HG03558 (cell line): ENCODE measurements at regions not wholly inside any gene's neighbourhood (a gene's known extent, or its start where the extent isn't known, plus 50 kb on each side); places are given as distances from the start of the nearest gene placed in this dataset.

ENCODE experiments used
- ATAC-seq: cut with Tn5 transposase; IDR thresholded peaks from one replicate; pipeline ENCODE4 v1.9.1; 2021; ENCODE audit warnings: moderate number of reproducible peaks; ENCODE audit not compliant: unreplicated experiment; ENCODE audit errors: extremely low read depth

DNA sequence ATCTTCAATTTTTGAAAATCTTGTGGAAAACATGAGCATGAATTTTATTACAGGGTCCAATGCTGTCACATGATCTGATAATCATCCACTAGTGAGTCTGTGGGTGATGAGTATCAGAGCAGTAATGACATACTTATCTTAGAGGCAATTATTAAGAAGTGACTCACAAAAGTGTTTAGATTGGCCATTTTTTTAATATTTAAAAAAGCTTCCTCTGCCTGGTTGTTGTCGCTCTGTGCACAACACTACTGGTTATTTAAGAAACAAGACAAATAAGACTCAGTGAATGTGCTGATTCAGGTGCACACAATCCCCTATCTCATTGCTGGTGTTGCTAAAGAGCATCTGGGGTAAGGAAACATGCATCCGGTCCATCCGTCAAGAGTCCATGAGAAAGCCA lies 665.8 kb upstream of the ZEB2 start:
- no peak for ATAC-seq

DNA sequence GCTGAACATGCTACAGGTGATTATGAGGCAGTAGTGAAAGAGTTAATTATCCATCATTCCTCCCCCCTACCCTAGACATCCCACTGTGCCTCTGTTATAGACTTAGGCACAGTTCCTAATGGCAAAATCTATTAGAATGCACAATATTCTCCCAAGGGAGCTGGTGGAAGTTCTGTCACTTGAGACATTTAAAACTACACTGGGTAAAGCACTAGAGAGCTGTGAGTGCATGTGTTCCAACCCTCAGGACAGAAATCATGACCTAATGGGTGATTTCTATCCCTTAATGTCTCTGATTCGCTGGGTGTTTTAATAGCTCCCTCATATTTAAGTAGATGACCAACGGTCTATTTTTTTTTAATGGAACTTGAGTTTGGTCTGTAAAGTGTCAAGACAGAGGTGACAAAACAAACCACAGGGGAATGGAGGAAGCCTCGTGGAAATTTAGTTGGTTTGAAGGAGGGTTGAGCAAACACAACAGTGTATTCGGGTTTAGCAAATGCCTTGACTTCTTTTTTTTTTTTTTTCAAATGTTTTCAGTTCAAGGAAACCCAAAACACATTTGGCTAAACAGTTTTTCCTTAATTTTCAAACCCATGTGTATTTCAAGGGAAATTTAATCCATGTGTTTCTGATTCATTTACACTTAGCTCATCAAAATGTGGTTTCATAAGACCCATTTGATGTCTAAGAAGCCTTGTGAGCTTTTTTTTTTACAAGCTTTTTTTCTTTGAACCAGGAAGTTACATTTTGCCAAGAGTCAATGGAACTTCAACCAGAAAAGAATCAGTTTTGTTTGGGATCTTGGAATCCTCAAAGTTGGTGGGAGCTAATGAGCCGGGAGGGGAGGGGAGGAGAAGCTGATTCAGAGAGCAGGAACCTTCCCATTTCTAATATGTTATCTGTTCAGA lies 665.1 kb upstream of the ZEB2 start:
- ATAC-seq = no peak

DNA sequence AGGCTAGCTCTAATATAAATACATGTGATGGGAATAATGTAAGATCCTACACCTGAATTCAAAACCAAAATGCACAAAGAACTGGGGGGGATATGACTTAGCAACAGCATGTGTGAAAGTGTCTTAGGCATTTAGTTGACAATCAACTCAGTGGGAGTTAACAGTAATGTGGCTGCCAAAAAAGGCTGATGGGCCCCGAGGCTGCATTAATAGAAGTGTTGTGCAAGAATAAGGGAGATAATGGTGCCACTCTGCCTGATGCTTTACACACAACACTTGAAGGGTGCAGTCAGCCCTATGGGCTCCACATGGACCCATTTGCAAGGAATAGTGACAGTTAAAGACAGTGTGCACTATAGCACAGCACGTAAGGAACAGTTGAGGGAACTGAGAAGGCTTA lies 649.4 kb upstream of the ZEB2 start:
- no peak for ATAC-seq

DNA sequence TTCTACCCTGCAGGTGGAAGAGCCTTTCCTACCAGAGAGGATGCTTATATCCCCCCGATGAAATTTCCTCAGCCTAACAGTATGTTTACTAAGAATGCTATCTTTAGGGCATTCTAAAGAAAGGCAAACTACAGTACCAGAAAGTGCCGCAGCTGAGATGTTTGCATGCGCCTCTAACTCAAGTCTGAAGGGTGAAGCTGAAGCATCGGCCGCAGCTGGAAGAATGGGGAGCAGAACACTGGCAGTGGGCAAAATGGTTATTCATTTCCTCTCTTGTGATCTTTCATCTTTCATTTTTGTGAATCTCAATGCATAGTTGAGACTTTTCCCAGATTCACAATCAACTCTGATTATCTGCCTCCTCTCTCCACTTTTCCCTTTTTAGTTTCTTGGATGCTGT lies 648.2 kb upstream of the ZEB2 start:
- no peak for ATAC-seq

DNA sequence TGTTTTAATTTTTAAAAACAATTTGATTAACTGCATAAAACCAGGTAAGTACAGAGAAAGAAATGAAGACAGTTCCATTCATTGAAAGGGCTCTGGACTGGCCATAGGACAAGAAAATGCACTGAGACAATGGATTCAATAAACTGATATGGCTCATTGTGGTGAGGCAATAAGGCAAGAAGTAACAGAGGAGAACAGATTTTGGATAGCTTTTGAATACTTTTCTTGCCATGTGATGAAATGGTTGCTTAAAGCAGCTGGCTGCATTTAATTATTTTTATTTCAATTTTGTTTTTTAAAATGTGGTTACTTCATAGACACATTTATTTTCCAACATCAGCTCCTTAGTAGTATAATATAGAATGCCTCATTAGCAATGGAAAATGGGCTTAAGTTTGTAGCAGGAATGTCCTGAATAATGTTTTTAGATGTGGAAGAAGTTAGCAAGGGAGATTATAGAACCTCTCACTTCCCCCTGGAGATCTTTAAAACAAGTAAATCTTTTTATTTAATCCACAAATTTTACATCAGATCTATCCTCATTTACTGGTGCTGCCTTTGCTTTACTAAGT lies 646.9 kb upstream of the ZEB2 start:
- ATAC-seq = no peak

DNA sequence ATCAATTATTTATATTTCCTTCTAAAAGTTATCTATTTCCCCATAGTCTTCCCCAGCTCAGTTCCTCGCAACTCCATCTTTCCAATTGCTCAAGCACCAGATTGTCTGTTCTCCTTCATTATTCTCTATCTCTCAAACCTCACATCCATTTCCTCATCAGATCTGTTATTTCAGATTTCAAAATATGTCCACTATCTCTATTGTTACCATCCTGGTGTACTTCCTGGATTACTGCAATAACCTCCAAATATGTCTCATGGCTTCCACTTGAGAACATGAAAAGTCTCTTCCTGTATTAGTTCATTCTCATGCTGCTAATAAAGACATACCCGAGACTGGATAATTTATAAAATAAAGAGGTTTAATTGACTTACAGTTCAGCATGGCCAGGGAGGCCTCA lies 641.7 kb upstream of the ZEB2 start:
- ATAC-seq = no peak

DNA sequence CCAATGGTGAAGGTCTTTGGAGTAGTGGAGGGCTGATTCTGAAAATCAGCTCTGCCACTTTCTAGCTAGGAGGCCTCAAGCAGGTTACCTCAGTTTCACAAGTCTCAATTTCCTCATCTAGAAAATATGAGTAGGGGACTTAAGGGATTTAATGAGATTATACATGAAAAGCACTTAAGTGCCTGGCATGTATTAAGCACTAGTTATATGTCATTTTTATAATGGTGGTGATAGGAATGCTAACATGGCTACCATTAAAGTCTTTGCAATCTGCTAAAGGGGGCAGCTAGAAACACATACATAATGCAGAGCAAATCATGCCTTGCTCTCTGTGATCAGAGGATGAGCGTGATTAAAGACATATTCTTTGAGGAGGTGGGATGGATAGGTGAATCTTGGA lies 640.9 kb upstream of the ZEB2 start:
- ATAC-seq = no peak

DNA sequence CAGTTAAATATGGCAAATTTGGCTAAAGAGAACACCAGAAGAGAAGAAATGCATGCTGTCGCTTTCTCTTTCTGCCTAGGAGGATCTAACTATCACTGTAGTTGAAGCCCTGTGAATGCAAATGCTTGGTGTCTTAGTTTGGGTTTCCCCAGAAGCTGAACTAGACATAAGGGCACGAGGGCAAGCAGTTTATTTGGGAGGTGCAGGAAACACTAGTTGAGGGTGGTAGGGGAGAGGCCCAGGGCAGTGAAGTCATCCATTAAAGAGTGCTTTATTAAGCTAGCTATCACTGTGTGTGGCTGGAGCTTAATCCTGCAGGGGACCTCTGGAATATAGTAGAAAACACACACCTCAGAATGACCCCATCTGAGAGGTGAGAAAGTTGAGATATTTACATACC lies 639.8 kb upstream of the ZEB2 start:
- ATAC-seq = no peak

DNA sequence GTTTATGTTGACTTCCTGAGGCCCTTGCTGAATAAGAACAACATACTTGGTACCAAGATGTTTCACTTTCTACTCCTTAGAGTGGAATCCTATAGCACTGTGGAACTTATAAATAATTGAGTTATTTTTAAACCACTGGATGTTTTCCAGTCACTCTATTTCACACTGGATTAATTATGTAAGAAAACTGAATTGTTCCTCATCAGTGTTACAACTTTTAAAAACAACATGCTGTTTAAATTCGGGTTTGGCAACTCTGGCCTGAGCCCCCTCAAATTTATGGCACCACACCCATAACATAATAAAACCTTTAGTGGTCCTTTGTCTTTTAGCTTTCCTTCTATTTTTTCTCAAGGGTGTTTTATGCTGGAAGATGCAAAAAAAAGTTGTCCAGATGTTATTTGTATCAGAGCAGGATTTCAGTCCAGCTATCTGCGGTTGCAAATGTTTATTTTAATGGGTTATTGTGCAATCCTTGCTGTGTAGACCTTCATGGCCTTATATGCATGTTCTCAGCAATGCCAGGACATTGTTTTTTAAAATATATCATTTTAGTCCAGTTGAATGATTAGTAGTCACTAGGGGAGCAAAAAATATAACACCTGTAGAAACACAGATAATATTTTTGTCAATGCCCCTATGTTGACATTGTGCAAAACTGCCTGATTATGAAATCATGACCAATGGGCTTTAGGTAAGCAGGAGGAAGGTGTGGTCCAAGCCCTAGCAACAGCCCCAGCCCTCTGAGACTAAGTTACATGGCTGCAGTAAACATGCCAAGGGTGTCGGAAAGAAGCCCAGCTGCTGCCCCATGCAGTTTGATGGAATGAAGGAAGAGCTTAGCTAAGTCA lies 638.0 kb upstream of the ZEB2 start:
- ATAC-seq = no peak

DNA sequence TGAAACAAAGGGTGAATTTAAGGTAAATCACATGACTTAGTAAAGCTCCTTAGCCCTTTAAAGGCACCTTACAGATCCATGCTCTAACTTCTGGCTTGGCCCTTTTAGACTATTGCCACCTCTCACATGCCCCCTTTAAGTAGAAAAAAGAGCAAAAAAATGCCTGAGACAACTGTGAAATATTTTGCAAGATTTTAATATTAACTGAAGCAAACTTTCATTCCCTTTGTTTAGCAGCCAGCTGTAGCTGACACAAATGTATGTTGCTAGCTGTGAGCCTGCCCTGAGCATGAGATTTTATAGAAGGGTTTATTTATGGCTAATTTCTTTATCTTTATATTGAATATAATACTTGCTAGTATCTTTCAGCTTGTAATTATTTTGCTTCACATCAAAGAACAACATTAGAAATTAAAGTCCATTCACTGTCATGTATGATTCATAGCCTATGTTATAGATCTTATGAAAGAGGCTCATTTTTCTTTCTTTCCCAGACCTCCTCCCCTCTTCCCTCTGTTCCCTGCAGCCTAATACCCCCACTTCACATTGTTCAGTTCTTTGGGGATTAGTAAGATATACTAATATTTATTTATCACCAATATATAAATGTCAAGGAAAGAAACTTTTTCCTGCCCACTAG lies 637.2 kb upstream of the ZEB2 start:
- no peak for ATAC-seq

DNA sequence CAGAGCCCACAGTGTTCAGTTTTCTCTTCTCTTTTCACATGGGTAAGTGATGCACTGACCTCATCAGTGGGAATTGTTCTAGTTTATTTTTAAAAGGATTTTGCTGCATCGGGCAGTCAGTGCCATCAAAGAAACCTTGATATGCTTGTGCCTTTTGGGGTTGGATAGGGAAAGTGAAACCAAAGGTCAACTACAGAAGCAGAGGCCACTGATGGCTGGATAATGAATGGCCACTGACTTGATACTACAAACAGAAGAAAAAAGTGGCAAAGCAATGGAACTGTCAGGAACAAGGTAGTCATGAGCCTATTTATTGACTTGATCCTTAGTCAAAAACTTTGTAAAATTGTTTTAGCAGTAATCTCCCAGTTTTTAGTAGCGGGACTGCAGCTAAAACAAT lies 636.3 kb upstream of the ZEB2 start:
- no peak for ATAC-seq

DNA sequence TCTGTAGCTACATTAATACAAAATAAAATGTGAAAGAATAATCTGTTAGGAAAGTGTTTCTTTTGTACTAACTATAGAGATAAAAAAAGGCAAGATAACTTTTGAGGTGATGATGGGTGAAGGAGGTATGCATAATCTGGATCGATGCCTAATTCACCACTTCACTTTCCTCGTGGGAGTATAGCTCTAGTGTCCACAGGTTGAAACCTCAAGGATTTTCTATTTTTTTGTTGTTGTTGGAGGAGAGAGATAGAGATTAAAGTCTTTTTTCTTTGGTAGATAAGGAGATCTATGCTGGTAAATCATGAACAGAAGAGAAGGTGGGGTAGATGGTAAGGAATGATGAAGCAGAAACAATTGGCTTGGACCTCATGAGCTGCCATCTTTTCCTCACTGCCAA lies 635.3 kb upstream of the ZEB2 start:
- ATAC-seq = no peak

DNA sequence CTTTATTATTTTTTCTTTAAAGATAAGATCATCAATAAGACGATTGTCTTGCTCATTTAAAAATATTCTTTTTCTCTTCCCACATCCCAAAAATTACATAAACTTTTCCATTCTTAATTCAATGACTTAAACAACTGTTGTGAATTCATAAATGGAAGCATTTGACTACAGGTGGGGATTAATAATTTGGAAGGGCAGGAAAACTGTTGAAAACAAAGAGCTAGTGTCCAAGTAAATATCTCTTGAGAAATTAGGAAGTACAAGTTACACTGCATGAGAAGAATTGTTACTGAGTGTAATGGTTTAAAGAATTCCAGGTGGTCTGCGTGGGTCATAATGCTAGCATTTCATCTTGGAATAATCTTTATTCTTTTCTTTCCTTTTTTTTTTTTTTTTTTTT lies 634.8 kb upstream of the ZEB2 start:
- ATAC-seq = no peak

DNA sequence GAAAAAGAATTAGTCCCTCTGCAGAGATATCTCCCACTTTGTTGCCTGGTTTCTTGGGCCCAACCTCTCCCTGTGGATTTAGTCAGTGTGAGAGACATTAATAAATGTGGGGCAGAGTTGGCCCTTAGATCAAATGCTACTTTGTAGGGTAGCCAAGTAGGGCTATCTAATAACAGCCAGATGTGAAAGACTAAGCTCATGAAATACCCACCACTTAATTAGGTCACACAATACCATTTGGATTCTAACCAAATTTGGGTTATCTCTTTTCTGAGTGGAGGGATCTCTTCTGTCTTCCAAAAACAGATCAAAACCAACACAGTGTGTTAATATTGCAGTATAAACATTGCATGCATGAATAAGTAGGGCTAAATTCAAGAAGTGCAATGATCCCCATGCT lies 626.8 kb upstream of the ZEB2 start:
- ATAC-seq = no peak

DNA sequence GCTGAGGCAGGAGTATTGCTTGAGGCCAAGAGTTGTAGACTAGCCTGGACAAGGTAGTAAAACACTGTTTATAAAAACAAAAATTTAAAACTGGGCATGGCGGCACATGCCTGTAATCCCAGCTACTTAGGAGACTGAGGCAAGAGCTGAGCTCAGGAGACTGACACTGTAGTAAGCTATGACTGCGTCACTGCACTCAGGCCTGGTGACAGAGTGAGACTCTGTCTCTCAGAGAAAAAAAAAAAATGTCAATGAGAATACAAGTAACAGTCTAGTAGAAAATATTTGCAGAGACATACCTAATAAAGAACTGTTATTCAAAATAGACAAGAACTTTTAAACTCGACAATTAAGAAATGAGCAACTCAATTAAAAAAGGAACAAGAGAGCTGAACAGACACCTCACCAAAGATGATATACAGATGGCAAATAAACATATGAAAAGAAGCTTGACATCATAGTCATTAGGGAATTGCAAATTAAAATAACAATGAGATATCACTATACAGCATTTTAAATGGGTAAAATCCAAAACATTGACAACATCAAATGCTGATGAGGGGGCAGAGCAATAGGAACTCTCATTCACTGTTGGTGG lies 624.3 kb upstream of the ZEB2 start:
- ATAC-seq = no peak

DNA sequence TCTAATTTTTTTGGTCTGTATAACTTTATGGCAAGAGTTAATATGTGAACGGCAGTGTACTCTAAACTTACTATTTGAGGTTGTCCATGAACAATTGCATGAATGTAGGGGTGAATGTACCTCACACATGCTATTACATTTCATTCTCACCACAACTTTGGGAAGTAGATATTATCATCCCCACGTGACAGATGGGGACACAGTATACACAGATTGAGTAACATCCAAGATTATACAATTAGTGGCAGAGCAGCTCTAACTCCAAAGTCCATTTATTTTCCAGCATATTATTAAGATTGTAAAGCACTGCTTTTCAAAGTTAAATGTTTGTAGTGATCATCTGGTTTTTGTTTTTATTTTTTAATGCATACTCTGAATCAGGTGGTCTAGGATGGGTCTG lies 622.1 kb upstream of the ZEB2 start:
- ATAC-seq = no peak

DNA sequence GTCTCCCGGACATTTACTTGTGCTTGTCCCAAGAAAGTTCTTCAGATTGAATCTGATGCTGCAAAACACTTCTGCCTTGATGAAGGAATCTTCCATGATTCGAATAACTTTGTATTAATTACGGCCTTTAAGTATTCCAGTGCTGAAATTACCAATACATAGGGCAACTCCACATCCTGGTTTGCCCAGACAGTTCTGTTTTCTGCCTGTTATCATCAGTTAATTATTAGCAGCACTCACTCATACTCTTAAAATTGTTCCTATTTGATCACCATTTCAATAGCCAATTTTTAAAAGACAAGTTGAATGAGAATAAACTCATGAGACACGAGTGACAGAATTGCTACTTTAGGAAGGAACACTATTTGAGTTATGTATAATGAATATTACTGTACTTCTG lies 620.7 kb upstream of the ZEB2 start:
- ATAC-seq = no peak

DNA sequence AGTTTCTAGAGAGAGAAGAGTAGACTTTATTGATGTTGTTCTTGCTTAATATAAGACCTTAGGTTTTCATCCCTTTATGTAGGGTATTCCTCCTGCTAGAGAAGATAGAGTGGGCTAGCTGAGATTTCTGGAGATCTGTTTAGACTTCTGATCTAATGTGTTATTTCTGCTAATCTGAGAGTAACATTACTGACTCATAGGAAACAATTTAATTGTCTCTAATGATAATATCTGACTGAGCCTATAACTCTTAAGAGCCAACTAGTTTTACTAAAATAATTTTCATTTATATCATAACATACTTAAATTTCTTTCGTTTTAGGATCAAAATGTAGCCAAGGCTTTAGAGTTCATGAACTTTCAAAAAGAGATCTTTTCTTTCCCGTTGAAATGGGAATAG lies 618.7 kb upstream of the ZEB2 start:
- no peak for ATAC-seq

DNA sequence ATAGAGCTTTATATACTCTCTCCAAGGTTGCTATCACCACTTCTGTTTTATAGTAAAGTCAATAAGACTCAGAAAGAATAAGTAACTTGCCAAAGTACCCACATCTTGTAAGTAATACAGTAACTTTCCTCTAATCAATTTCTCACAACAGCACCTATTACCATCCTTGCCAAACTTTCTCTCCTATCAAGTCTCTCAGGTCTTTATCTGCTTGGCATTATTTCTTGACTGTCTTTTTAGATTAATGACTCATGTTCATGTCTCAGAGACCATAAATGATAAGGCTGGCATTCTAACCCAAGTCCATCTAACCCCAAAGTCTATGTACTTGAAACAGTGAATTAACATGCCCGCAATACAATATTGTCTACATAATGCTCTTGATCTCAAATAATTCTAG lies 618.0 kb upstream of the ZEB2 start:
- ATAC-seq = no peak

DNA sequence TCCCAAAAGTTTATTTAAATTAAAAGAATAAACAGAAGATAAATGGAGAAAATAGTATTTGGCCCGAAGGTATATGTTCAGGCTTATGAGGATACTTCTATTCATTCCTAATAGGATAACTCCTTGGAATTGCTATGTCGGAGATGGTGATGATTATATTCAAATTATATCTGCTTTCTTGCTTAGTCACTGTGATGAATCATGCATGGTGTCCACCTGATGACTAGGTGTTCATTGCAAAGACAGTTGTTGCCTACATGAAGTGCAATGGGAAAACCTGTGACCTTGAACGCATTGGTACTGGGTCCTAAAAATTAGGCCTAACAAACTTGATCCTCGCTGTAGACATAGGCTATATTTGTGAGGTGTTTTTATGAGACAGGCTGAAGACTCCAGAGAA lies 617.3 kb upstream of the ZEB2 start:
- ATAC-seq = no peak
